Endometrium (tissue), 2 donors: ENCODE measurements at regions not wholly inside any gene's neighbourhood (a gene's known extent, or its start where the extent isn't known, plus 50 kb on each side); places are given as distances from the start of the nearest gene placed in this dataset.
"Not testable (repeated sequence)": the region's sequence is repeated elsewhere in the genome, so short reads cannot be mapped to it uniquely, and the experiment has no call there.

ENCODE experiments used
- FAIRE-seq: peaks from 2 replicates; lab custom pipeline; 2012; peaks lifted over from hg19 to GRCh38; lab: Jason Lieb, UNC
- donor health status: control.
- donor health status: control.

GRCh38 chr16:60674241-60674640 is 1362.0 kb downstream of the CDH8 start:
- no peak for FAIRE-seq

DNA sequence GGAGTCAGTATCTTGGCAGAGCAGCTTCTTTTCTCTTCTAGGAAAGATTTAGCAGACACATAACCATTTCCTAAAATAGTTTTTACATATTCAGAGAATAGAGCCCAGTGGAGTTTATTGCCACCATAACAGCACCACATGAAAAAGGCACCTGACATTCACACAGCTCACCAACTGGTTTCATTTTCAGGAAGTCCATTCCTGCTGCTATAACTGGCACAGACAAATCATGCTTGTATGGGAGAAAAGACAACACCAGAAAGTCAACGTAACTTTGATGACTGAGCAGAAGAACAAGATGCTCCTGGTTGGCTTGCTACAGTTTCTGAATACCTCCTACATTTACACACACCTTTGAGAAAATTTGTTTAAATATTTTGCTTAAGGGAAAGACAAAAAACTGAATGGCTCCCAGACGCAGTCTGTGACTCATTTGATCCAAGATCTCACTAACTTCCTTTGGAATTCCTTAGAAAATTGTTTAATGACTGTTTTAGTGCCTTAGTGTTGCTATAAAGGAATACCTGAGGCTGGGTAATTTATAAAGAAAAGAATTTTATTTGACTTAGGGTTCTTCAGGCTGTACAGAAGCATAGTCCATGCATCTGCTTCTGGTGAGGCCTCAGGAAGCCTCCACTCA is 1380.6 kb downstream of the CDH8 start:
- no peak for FAIRE-seq

DNA sequence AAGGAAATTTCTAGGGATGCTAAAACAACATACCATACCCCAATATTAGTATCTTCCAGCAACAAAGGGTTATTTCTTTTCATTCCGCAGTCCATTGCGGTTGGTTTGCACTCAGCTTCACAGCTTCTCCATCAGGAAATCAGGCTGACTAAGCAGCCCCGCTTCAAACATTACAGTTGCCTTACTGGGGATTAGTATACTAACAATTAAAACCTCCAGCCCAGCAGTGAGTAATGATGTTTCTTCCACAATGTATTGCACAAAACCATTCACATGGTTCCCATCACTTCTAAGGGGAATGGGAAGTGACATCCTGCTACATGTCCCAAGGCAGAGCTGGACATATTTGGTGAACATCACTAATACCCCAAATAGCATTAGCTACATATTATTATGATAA is 1384.9 kb downstream of the CDH8 start:
- no peak for FAIRE-seq

DNA sequence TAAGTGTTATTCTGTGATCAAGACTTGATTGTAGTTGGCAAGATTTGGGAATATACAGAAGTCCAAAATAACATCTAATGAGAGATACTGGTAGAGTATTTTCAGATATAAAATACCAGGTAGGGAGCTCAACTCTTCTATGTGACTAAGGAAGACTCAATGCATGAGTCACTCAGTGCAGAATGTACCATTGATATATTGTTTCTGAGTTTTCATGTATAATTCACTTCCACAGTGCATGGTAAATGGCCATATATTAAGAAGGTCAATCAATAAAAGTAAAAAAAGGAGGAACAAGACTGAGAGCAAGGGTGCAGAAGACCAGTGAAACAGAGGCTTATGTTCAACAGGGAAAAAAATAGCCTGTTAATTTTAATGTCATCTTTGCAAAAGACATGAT is 1387.9 kb downstream of the CDH8 start:
- no peak for FAIRE-seq

DNA sequence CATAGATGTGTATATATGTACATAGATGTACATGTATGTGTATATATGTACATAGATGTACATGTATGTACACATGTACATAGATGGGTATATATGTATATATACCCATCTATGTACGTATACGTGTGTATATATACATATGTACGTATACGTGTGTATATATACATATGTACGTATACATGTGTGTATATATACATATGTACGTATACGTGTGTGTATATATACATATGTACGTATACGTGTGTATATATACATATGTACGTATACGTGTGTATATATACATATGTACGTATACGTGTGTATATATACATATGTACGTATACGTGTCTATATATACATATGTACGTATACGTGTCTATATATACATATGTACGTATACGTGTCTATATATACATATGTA is 1388.8 kb downstream of the CDH8 start:
- FAIRE-seq: not testable (repeated sequence)

DNA sequence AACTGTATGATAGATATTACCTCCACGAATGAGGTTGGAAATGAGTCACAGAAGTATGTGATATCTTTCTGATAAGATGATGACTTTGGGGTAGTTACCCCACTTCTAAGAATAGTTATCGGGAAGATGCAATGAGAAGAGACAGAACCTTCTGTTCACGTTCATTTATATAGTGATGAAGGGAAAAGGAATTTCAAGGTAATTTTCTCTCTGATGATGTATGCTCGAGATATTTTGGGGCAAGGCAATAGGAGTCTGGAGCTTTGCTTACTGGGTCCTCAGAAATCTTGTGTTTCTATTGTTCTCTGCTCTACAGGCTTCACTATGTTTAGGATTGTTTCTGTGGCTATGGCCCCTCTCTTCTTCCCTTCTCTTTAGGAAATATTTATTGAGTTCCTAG is 1389.6 kb downstream of the CDH8 start:
- no peak for FAIRE-seq

DNA sequence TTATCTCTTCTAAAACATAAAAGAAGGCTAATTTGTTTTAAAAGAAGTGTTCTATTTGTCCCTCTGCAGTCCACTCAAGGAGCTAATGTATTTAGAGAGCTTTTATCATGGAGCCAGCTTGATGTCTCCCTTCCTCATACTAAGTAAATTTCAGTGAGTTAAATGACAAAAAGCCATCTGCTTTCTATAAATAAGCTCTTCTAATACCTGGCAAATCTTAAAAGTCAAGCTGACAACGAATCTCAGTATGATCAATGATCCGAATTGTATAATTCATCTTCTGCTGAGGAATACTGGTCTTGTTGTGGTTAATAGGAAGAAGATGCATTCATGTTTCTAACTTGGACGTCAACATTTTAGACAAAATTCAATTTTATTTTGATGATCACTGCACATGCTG is 1390.7 kb downstream of the CDH8 start:
- FAIRE-seq: no peak

DNA sequence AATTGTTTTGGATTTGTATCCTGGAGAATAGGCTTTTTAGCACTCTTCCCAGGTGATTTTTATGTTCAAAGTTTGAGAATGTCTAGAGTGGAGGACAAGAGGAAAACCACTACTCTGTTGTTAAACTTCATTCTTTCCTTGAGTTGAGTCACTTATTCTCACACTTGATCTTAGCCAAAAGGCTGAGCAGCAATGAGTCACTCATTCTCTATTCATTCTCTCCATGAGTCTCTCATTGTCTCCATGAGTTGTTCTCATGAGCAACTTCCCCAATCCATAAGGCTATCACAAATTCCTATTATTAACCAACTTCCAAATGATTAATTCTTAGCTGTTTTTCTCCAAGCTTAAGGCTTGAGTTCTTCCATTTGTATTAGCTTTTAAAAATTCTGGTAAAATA is 1393.3 kb downstream of the CDH8 start:
- FAIRE-seq: no peak

- no peak for FAIRE-seq
Measured at GRCh38 chr16:60641067-60641665, 1395.1 kb downstream of the CDH8 start.

DNA sequence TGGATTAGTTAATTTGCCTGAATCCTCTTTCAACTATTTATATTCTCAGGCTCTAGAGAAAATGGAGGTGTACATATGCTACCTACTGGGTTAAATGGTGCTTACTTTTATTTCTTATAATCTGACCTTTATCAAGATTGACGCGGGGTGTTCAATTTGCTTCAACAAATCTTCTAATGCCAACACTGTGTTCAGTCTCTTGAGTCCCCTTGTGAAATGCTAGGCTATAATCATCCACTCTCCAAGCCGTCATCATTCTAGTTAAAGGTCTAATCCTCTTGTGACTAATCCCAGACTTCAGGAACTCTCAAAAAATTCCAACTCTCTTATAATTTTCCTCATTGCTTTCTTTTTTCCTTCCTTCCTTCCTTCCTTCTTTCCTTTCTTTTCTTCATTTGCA is 1396.2 kb downstream of the CDH8 start:
- no peak for FAIRE-seq

DNA sequence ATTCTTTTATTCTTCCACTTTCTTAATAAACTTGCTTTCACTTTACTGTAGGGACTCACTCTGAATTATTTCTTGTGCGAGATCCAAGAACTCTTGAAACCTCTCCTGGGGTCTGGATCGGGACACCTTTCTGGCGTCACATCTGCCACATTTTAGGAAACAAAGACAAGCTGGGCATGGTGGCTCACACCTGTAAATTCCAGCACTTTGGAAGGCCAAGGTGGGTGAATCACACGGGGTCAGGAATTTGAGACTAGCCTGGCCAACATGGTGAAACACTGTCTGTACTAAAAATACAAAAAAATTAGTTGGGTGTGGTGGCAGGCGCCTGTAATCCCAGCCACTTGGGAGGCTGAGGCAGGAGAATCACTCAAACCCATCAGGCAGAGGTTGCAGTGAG is 1399.6 kb downstream of the CDH8 start:
- FAIRE-seq: not testable (repeated sequence)

DNA sequence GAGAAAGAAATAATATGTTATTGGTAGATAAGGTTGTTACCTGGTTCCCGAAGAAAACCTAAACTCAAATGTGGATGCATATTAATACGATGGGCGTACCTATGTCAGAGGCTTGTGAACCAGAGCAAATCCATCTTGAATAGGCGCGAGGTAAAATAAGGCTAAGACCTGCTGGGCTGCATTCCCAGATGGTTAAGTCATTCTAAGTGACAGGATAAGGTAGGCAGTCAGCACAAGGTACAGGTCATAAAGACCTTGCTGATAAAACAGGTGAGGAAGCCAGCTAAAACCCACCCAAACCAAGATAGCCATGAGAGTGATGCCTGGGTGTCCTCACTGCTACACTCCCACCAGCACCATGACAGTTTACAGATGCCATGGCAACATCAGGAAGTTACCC is 1400.1 kb downstream of the CDH8 start:
- no peak for FAIRE-seq

DNA sequence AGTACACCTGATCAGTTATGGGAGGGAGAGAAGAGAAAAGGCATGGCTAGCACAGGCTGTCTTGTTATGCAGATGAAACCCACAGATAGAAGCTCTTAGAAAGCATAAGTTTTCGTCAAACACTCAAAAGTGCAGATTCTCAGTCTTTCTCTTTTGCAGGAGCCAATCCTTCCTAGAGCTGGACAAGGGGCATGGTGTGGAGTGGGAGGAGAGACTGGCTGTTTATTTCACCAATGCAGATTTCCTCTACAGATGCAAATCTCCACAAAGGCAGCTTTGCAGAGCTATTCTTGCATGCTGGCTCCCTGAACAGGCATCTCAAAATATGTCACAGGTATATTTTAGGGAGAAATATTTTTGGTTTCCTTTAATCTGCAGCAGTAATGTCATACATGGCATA is 1400.7 kb downstream of the CDH8 start:
- no peak for FAIRE-seq

DNA sequence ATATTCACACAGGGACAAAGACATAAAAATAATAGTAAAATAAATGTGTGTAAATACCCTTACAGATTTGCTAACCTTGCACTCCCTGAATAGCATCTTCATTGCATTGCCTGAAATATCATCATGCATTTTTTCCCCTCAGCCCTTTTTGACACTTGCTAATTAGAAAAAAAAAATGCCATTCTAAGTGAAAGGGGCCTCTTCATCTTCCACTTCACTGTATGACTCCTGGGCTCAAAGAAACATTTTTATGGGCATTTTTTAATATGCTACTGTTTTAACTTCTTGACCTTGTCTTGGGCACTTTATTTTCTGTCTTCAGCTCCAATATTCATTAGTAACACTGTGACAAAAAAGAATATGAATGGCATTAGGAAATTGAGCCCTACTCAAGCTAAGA is 1424.4 kb downstream of the CDH8 start:
- no peak for FAIRE-seq

DNA sequence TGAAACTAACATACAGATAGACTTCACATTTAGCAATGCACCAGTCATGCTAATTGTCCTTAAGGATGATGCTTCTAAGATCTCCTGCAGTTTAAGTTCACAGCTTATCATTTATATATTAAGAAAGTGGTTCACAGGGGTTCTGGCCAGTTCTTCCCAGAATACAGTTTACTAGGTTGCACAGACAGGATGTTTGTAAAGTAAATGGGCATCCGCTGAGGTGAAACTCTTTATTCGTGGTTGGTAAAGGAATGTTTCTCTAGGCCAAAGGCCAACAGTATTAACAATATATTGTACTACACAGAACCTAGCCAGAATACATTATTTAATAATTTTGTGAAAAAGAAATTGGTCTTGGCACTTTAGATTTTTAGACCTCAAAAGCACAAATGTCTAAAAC is 1427.3 kb downstream of the CDH8 start:
- no peak for FAIRE-seq

DNA sequence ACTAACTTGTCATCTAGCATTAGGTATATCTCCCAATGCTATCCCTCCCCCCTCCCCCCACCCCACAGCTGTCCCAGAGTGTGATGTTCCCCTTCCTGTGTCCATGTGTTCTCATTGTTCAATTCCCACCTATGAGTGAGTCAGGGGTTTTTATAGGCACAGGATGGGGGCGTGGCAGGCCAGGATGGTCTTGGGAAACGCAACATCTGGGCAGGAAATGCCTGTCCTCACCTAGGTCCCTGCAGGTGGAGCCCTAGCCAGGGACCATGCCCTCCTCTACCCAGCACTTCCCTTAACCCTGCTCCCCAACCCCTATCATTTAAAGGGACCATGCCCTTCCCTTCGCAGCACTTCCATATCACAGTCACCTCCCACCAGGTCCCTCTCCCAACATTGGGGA is 1430.6 kb downstream of the CDH8 start:
- FAIRE-seq: not testable (repeated sequence)

DNA sequence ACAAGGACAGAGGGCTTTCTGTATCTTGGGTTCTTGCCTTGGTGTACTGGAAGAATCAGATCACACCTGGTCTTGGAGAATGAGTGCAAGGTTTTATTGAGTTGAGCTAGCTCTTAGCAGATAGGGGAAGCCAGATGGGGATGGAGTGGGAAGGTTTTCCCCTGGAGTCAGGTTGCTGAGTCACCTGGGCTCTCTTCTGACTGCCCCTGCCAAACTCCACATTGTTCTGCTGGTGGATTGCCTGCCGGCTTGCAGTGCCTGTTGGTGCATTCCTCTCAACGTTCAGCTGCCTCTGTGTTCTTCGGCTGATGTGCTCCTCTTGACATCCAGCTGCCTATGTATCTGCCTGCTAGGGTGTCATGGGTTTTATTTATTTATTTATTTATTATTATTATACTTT is 1431.1 kb downstream of the CDH8 start:
- no peak for FAIRE-seq

GRCh38 chr16:60586493-60586892 is 1449.7 kb downstream of the CDH8 start:
- no peak for FAIRE-seq

GRCh38 chr16:60582528-60582927 is 1453.7 kb downstream of the CDH8 start:
- FAIRE-seq: no peak

DNA sequence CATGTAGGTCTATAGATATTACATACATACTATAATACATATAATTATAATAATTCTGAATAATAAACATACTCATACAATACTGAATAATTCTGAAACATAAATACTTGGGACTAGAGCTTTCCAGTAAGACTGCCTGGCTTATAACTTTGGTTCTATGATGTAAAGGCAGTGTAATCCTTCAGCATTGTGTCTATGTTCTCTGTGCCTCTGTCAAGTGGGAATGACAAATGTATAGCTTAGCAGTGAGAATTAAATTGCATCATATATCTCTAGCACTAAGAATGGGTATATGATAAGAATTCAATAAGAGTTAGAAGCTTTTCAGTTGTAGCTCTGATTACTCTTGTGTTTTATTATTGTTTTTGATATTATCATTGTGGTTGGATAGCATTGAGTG is 1469.3 kb downstream of the CDH8 start:
- FAIRE-seq: no peak

DNA sequence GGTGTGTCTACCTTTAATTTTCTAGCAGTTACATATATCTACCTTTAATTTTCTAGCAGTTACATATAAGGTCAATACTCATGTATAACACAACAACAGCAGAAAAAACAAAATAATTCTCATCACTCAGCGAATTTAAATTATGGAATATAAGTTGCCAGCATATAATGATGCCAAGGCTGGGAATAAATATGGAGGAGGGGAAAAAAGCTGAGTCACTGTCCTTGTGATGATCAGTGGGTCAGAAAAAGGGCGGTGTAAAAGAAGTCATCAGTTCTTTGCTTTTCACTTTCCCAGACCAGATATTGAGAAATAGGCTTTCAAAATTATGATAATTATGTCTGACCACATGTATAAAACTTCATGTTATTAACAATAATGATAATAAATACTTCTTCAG is 1471.7 kb downstream of the CDH8 start:
- FAIRE-seq: no peak

DNA sequence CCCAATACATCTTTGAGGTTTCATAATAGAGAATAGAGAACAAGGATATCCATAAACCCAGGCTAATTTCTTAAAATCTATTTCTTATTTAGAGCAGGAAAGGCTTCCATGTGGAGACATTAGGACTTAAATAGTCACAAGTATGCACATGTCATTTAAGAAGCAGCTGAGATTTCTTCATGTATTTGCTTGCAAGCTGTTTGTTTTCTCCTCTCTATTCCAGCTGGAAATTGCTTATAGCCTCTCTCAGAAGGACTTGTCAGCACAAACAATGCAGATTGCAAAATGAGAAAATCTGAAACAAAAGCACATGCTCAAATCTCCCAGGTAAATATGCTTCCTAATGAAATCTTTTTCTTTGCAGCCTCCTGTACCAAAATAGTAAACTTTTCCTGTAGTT is 1473.1 kb downstream of the CDH8 start:
- no peak for FAIRE-seq

- no peak for FAIRE-seq
Measured at GRCh38 chr16:60558936-60559335, 1477.3 kb downstream of the CDH8 start.

GRCh38 chr16:60553090-60553757 is 1483.0 kb downstream of the CDH8 start:
- FAIRE-seq: no peak
